Myocyte (in vitro differentiated cells): ENCODE measurements at regions not wholly inside any gene's neighbourhood (a gene's known extent, or its start where the extent isn't known, plus 50 kb on each side); places are given as distances from the start of the nearest gene placed in this dataset.
"Not testable (repeated sequence)": the region's sequence is repeated elsewhere in the genome, so short reads cannot be mapped to it uniquely, and the experiment has no call there.

ENCODE experiments used
- DNase-seq: peaks from one replicate; pipeline ENCODE4 v3.0.0-alpha.2; 2012; ENCODE audit warnings: low read depth

DNA sequence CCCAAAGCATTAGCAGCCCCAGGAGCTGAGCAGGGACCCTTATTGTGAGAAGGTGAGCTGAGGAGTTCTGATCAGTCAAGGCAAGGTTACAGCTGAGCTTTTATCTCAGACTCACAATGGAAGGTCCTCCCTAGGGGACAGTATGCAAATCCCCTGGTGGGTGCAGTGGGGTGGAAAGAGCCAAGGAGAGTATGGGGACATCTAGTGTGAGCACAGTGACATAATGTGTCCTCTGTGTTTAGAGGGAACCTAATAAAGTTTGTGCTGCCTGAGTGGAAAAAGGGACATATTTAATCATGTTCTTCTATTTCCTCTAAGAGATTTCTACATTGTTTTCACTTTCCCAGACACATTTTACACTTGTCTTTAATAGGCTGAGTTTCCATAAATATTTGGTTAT lies 438.0 kb downstream of the RPIA start:
- not testable (repeated sequence) for DNase-seq

DNA sequence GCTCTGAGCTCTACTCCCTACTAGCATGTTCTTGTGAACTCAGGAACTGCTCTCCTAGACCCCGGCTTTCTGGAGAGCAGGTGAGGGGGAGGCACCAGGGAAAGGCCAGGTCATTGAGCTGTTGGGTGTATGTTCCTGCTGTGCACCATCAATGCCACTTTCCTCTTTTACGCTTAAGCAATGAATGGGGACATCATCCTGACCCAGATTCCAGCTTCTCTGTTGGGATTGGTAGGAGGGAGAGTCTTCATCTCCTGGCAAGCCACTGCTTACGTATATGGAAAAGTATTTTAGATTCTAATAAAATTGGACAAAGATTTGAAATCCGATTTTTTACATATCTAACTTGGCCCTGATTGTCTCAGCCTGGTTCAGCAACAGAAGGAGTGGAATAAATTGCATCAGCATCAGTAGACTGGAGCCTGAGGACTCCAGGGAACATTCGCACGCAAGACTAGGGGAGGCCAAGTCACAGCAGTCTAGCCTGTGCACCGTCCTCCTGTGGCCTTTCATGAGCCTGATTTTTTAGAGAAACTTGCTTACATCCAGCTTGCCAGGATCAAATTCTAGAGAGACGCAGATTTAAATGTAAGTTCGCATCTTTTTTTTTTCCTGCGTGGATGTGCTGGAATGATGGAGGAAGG lies 439.3 kb downstream of the RPIA start:
- not testable (repeated sequence) for DNase-seq

DNA sequence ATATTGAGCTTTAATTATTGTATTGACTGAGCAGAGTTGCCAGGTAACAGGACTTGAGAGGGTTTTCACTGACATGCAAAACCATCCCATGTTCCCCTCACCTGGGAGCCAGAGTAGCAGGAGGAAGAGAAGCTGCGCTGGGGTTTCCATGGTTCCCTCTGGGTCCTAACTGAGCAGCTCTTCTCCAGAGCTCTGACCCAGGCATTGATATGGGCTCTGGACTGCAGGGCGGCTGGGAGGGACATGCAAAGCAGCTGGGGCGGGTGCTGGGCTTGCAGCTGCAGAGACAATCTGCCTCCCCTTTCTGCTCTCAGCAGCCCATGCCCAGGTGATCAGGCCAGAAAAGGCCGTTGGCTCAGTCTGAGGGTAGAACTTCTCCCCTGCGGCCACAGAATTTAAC lies 451.5 kb downstream of the RPIA start:
- not testable (repeated sequence) for DNase-seq

DNA sequence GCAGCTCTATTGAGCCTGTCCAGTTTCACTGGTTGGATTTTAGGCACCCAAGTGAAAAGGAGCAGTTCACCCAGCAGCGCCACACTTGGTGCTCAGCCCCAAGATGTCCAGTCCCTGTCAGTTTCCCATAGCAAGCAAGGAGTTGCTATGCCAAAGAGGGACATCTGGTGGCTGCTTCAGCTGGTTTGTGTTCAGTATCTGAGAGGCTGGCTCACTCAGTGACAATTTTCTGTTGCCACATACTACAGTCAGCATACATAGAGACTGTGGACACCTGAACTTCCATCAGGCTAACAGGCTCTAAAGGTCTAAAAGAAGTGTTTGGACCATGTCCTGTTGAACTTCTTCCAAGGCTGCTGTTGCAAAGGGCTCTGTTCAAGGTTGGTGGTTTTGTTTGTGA lies 453.9 kb downstream of the RPIA start:
- DNase-seq = not testable (repeated sequence)

DNA sequence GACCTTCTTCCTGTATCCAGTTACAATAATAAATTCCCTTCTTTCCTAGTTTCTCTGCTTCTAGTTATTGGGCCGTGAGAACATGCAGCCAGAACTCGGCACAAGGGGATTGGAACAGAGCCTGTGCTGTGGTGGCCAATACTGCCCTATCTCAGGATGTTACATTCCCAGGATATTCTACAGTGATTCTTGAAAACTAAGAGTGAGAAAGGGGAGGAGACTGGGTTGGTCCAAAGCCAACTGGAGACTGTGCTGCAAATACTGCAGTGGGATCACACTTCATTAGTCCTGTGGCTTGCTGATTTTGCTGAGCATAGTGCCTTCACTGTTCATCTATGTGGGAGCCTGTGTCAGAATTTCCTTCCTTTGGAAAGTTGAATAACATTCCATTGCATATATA lies 456.8 kb downstream of the RPIA start:
- not testable (repeated sequence) for DNase-seq

DNA sequence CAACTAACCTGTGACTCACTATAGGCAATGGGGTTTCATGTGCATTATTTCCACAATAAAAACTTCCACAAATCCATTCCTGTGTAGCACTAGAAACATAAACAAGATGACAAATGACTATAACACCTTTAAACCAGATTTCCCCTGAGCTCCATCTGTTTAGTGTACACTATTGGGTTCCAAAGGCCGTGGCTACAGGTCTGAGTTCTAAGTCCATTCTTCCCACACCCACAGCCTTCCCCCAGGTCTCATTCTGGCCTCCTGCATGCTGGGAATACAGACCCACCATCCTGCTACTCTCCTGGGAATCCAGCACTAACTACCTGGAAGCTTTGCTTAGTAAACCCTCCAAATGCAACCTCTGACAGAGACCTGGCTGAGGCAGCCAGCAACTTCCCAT lies 460.2 kb downstream of the RPIA start:
- DNase-seq = not testable (repeated sequence)

DNA sequence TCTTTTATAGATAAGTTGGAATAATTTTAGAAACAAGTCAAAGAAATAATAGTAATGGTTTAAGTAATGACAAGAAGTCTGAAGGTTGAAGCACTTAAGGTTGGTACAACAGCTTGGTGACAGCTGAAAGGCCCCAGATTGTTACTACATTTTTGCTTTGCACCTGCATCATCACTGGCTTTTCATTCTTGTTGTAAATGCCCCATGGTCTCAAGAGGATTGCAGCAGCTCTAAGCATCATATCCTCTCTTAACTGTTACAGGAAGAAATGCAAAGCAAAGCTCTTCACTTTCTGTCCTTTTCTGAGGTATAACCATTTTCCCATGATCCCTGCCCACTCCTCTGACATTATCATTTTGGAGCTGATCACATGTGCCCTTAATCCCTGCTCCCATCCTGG lies 461.0 kb downstream of the RPIA start:
- DNase-seq = not testable (repeated sequence)

DNA sequence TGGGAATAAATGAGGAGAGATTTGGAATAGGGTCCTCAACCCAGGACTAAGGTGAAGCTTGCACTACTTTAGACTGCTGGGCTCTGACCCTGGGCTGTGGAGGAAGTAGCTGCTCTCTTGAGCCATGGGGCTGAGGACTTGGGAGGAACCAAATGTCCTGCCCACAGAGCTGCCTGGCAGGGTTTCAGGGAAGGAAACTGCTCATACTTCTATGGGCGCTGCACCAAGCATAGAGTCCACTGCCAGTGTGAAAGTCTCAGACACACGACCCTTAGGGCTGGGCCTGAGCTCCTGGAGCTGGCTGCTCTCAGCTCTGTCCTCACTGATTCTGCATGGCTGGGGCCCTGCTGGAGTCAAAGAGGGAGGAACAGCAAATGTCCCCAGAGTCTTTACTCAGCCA lies 461.7 kb downstream of the RPIA start:
- not testable (repeated sequence) for DNase-seq

DNA sequence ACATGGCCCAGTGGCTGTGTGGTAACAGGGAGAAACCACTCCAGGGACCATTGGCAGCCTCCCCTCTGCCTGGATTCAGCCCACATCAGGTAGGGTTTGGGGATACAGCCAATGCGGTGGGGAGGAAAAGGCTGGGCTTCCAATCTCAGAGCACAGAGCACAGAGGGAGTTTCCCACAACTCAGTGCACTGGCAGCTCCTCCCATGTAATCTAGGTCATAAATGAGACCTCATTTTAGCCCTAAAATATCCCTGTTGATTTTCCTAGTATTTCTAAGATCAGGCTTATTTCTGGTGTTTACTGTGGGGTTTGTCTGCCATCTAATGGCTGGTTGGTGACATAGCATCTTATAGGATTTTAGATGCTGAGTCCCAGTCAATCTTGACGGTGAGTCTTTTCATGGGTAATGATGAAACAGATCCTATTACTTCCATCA lies 462.8 kb downstream of the RPIA start:
- not testable (repeated sequence) for DNase-seq

DNA sequence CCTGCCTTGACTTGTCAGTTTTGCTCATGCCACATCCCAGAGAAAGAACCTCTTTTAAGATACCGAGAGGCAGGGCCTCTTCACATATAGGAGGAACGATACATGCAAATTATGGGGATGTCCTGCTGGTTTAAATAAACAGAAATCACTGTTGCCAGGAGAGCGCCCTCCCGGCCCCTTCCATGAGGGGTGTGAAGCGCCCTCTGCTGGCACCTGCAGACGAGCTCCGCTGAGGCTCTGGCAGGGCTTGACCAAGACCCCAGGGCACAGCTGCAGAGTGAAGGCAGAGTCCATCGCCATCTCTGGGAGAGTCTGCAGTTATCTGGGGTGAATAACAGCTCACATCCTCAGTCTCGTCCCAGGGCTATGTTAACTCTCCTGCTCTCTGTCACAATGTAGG lies 468.8 kb downstream of the RPIA start:
- DNase-seq = not testable (repeated sequence)

DNA sequence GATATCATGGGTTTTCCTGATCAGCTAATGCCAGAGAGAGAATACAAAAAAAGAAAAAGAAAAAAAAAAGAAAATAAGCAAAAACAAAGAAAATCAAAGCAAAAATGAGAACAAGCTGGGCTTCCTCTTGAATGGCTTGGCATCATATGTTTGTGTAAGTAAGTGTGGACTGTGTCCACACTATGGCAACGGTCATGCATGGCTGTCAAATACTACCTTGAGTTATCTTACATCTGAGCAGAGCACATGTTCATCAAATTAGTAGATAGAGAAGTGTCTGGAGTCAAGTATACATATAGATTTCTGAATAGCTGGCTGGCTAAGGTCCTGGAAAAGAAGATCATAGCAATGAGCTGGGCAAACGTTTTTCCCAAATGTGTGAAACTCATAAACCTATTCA lies 470.2 kb downstream of the RPIA start:
- not testable (repeated sequence) for DNase-seq

DNA sequence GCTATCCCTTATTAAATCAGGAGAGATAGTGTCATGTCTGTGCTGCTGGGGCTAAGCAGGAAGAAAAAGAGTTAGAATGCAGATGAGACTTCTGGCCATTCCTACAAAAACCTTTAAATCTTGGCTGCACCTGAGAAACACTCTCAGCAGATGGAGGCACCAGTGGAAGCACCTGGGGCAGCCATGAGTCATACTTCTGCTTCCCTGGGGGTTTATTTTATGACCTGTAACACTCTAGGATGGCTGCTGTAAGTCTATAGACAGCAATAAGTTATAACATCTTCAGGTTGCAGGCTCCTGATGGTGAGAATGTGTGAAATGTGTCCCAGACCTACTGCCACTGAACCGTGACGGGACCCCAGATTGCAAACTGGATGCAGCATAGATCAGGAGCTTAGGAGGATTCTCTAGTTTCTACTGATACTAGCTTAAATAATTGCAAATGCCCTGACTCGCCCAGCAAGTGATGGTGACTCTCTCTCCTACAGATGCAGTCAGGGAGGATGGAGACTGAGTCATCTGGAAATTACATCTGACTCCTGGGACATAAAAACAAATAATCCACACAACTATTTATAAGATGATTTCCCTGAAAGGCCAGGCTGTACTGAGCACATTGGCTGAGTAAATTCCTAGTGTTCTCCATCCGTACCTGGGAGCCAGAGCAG lies 479.2 kb downstream of the RPIA start:
- not testable (repeated sequence) for DNase-seq

DNA sequence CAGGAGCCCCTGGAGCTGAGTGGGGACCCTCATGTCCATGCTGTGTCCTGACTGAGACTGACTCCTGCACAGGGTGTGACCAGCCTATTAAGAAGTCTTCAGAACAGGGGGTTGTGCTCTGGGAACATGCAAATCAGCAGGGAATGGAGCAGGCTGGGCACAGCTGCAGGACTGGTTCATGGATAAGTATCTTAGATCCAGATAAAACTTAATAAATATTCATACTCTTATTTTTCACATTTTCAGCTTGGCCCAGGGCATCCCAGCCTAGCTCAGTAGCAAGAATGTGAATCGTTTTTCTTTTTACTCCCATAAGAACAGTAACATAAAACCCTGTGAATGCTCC lies 479.7 kb downstream of the RPIA start:
- not testable (repeated sequence) for DNase-seq

DNA sequence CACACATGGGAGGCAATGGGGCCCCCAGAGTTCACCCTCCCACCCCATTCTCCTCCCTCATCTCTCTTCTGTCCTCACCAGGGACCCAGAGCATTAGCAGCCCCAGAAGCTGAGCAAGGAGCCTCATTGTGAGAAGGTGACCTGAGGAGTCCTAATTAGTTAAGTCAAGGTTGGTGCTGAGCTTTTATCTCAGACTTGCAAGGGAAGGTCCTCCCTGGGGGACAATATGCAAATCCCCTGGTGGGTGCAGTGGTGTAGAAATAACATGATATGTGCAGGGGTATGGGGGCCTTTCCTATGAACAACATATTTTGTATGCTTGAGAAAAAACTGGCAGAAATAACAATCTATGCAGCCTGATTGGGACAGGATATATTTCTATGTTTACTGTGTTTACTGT lies 485.5 kb downstream of the RPIA start:
- not testable (repeated sequence) for DNase-seq

DNA sequence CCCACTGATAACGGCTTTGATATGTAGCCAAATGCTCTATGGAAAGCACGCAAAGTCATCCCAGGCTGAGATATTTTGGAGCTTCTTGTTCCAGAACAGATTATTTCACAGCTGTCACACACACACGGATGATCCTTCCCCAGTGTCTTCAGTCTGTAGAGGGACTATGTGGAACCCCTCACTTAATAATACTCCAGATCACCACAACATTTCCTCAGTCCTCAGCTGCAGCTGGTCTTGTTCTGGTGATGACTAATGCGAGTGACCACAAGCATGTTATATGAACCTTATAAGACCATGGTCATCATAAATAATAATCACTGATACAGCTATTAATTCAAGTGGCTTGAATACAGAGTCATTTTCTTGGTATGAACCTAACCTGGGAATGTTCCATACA lies 490.7 kb downstream of the RPIA start:
- peak; percentile 0 for DNase-seq

DNA sequence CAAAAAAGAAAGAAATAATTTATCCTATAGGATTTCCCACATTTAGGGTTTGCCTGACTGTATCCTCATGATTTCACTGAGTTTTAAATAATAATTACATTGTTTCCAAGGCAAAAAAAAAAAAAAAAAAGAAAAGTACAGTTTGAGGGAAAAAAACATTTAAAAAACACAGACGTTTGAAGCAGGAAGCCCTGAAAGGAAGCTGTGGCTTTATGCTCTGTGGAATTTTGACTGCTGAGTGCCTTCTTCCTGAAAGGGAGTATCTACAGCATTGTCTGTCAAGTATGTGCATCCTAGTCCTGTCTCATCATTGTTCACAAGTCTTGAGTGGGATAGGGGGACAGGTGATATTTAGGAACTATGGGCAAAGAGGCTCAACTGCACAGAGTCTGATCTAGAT lies 493.3 kb downstream of the RPIA start:
- not testable (repeated sequence) for DNase-seq

DNA sequence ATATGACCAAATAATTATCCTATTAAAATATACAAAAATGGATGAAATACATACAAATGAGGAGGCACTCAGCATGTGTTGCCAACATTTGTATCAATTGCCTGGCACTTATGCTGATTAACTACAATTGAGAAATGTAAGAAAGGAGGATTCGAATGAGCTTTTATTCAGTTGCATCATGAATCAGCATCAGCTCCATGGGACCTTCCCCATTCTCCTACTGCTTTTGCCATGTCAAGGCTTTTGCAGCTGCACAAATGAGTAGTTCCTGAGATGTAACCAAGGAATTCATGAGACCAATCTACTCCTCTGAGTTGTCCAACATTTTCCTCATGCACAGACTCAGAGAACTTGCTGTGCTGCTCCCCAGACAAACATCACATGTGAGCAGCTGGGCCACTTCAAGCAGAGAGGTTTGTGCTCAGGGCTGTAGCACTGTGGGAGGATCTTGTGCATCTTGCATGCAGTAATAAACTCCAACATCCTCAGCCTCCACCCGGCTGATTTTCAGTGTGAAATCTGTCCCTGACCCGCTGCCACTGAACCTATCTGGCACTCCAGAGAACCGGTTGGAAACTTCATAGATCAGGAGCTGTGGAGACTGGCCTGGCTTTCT lies 504.3 kb downstream of the RPIA start:
- DNase-seq = not testable (repeated sequence)

DNA sequence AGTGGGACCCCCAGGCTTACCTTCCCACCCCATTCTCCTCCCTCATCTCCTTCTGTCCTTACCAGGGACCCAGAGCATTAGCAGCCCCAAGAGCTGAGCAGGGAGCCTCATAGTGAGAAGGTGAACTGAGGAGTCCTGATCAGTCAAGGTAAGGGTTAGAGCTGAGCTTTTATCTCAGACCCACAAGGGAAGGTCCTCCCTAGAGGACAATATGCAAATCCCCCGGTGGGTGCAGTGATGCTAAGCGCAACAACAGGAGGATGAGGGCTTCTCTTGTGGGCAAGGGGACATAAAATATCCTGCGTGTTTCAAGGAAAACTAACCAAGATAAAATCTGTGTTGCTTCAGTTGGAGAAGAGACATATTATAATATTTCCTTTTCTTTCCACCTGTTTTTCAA lies 505.2 kb downstream of the RPIA start:
- not testable (repeated sequence) for DNase-seq

DNA sequence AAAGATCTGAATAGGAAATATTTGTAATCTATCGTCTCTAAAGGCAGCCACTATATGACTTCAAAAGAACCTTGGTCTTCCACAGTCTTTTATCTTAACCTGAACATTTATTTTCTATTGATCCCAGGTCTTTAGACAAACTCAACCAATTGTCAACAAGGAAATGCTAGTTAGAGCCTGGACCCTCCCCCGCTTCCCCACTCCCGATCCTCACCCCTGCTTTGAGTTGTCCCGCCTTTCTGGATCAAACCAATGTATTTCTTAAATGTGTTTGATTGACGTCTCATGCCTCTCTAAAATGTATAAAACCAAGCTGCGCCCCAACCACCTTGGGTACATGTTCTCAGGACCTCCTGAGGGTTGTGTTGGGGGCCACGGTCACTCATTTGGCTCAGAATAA lies 506.6 kb downstream of the RPIA start:
- DNase-seq = not testable (repeated sequence)

DNA sequence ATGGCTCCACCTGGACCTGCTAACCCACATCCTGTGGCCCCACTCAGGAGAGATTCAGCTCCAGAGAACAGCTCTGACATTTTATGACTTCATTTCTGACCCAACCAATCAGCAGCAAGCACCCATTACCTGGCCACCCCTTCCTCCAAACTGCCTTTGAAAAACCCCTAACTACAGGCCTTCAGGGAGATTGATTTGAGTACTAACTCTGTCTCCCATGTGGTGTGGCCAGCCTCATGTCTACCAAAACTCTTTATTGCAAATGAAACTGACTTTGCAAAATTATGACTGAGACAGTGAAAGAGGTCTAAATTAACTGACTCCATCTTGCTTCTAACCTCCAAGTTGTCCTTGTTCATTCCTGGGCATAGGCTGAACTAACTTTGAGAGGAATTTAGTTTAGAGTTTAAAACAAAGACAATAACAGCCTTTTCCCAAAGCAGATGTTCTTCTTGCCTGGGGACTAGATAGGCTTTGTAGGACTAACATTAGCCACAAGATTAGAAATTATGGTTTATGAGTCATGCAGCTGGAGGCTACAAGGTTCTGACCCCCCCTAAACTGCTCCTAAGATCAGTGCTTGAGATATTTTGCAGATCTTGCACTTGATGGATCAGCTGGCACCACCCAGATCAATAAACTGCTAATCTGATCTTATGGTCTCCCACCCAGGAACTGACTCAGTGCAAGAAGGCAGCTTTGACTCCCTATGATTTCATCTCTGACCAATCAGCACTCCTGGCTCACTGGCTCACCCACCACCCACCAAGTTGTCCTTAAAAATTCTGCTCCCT lies 508.2 kb downstream of the RPIA start:
- not testable (repeated sequence) for DNase-seq

DNA sequence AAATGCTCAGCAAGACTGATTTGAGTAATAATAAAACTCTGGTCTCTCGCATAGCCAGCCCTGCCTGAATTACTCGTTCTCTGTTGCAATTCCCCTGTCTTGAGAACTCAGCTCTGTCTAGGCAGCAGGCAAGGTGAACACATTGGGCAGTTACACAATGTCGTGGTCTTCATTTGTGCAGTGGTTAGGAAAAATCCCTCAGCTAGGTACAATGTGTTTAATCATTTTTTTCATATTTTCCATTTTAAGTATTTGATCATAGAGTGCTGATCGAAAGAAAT lies 508.7 kb downstream of the RPIA start:
- not testable (repeated sequence) for DNase-seq

DNA sequence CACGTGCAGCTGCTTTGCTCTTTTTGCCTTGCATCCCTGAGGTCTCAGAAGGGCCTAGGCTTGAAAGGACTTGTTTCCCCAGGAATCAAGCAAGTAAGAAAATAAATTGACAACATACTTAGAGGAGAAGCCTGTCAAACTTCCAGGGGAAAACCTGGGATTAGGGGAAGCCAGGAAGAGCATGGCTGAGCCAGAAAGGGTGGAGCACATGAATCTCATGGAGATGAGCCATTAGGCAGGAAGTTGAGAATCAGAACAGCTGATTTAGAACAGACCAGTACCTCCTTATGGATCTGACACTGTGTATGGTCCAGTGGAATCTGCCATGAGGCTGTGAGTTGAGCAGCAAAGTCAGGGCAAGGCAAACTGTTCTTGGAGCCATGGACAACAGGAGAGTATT lies 511.0 kb downstream of the RPIA start:
- not testable (repeated sequence) for DNase-seq
